ENCODE measurements at regions not wholly inside any gene's neighbourhood (a gene's known extent, or its start where the extent isn't known, plus 50 kb on each side); places are given as distances from the start of the nearest gene placed in this dataset.

DNA sequence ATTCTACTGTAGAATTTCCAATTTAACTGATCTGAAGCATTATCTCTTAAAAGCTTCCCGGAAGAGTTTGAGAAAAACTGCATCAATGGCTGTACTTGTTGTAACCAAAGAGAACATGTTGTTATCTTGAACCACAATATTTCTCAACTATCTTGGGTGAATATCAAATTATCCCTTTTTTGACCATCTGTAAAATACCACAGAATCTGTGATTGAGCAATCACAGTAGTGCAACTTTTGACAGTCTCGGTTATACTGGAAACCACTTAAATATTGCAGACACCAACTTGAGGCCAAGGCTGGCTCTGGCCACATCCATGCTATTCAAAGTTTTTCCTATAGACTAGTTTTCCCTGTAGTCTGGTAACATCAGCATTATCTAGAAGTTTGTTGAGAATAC lies 842.8 kb upstream of the EPHA6 start:
- DNase-seq (ENCODE audit: low read depth, low spot score), result no peak
- Mint-ChIP-seq H3K9me3 (peaks cover 2% of the 10 kb centered on the region), H3K4me3 (no peak overlapping the region), H3K36me3 (ENCODE audit: low read depth) (no peaks in the 10 kb centered on the region), H3K27me3 (ENCODE audit: low read depth) (no peaks in the 10 kb centered on the region), H3K27ac (ENCODE audit: unreplicated experiment) (no peak overlapping the region), H3K4me1 (no peaks in the 10 kb centered on the region)
- TF ChIP-seq, protein P1, sequence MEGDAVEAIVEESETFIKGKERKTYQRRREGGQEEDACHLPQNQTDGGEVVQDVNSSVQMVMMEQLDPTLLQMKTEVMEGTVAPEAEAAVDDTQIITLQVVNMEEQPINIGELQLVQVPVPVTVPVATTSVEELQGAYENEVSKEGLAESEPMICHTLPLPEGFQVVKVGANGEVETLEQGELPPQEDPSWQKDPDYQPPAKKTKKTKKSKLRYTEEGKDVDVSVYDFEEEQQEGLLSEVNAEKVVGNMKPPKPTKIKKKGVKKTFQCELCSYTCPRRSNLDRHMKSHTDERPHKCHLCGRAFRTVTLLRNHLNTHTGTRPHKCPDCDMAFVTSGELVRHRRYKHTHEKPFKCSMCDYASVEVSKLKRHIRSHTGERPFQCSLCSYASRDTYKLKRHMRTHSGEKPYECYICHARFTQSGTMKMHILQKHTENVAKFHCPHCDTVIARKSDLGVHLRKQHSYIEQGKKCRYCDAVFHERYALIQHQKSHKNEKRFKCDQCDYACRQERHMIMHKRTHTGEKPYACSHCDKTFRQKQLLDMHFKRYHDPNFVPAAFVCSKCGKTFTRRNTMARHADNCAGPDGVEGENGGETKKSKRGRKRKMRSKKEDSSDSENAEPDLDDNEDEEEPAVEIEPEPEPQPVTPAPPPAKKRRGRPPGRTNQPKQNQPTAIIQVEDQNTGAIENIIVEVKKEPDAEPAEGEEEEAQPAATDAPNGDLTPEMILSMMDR (conservative IDR thresholded peaks at IDR 0.05), result no peak

DNA sequence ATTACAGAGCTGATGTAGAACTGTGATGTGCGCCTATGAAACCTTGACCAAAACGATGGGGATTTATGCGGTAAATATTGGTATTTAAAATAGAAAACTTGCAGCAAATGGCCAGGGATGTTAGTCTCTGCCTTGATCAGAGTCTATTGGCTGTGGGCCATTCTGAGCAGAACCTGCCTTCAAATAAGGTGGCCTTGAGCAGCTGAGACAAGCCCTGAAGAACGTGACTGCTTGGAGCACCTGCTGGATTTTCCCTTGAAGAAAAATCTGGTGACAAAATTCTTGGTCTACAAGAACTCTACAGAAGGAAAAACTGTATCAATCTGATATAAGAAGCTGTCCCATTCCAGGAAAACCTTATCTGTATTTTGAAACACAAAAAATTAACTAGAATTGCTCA lies 820.1 kb upstream of the EPHA6 start:
- DNase-seq (ENCODE audit: low read depth, low spot score), result no peak
- H3K4me1 Mint-ChIP-seq, result no peaks in the 10 kb centered on the region
- H3K36me3 Mint-ChIP-seq (ENCODE audit: low read depth), result no peaks in the 10 kb centered on the region
- peaks cover 2% of the 10 kb centered on the region for H3K9me3 Mint-ChIP-seq
- no peaks in the 10 kb centered on the region for H3K27me3 Mint-ChIP-seq (ENCODE audit: low read depth)
- TF ChIP-seq, protein P1 (conservative IDR thresholded peaks at IDR 0.05), result no peak
- H3K4me3 Mint-ChIP-seq, result no peak overlapping the region
- H3K27ac Mint-ChIP-seq (ENCODE audit: unreplicated experiment), result no peak overlapping the region

DNA sequence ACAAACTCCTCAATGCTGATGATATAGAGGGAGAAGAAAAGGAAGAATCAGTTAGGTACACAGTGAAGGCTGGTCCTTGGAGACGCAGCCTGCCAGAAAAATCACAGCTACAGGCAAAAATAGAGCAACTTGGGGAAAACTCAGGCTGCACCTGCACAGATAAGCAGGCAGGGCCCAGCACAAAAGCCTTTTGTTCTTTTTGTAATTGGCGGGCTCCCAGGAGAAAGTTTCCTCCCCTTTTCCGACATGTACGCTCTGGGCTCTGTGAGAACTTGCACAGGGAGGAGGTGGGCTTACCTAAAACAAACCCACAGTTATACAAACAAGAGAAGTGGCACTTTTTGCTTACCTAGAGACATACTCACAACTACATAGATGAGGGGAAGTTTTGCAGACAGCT lies 813.4 kb upstream of the EPHA6 start:
- no peak for DNase-seq (ENCODE audit: low read depth, low spot score)
- H3K9me3 Mint-ChIP-seq, result peaks cover 10% of the 10 kb centered on the region
- no peaks in the 10 kb centered on the region for H3K4me1 Mint-ChIP-seq
- no peaks in the 10 kb centered on the region for H3K27me3 Mint-ChIP-seq (ENCODE audit: low read depth)
- no peak overlapping the region for H3K27ac Mint-ChIP-seq (ENCODE audit: unreplicated experiment)
- TF ChIP-seq, protein P1 (conservative IDR thresholded peaks at IDR 0.05), result no peak
- no peak overlapping the region for H3K4me3 Mint-ChIP-seq
- H3K36me3 Mint-ChIP-seq (ENCODE audit: low read depth), result peaks cover 2% of the 10 kb centered on the region

DNA sequence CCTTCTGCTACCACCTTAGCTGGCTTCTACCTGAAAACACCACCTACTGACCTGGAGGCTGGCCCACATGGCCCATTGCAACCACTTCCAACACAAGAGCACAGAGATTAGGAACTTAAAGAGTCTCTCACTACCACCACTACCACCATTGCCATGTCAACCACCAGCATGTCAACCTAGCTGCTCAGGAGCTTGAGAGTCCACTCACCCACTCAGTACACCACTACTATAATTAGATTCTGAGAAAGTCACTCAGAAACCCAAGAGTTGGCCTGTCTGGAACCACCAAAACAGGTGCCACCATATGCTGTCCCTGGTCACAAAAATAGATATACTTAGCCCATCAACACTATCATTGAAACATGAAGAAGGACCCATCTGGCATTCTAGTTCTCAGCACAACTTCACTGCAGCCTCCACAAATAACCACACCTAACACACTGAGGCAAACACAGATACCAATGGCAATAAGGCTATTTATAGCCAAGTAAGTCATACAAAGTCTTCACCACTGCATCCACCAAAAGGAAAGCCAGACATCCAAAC lies 806.7 kb upstream of the EPHA6 start:
- Mint-ChIP-seq H3K27ac (ENCODE audit: unreplicated experiment) (no peak overlapping the region), H3K9me3 (peaks cover 10% of the 10 kb centered on the region), H3K4me3 (no peak overlapping the region), H3K36me3 (ENCODE audit: low read depth) (no peaks in the 10 kb centered on the region), H3K4me1 (no peaks in the 10 kb centered on the region), H3K27me3 (ENCODE audit: low read depth) (no peaks in the 10 kb centered on the region)
- TF ChIP-seq, protein P1 (conservative IDR thresholded peaks at IDR 0.05), result no peak
- no peak for DNase-seq (ENCODE audit: low read depth, low spot score)

DNA sequence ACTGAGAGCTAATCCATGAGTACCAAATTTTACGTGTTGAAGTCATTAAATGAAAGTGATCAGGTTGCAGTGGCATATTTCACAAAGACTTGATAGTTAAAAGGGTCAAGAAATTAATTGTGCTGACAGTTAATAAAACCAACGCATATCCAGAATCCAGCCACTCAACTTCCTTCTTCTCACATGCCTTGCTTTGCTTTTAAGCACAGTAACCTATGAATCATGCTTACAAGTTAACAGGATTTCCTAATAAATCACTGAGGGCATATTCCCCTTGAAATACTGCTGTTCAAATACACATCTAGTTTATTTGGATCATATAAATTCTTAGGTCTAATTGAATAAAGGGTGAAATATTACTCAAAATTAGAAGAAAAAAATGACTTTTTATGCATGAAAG lies 801.5 kb upstream of the EPHA6 start:
- H3K27ac Mint-ChIP-seq (ENCODE audit: unreplicated experiment), result no peak overlapping the region
- H3K4me1 Mint-ChIP-seq, result peaks cover 12% of the 10 kb centered on the region
- TF ChIP-seq, protein P1 (conservative IDR thresholded peaks at IDR 0.05), result no peak
- no peaks in the 10 kb centered on the region for H3K36me3 Mint-ChIP-seq (ENCODE audit: low read depth)
- no peak for DNase-seq (ENCODE audit: low read depth, low spot score)
- H3K4me3 Mint-ChIP-seq, result no peak overlapping the region
- H3K27me3 Mint-ChIP-seq (ENCODE audit: low read depth), result no peaks in the 10 kb centered on the region
- H3K9me3 Mint-ChIP-seq, result peaks cover 5% of the 10 kb centered on the region

DNA sequence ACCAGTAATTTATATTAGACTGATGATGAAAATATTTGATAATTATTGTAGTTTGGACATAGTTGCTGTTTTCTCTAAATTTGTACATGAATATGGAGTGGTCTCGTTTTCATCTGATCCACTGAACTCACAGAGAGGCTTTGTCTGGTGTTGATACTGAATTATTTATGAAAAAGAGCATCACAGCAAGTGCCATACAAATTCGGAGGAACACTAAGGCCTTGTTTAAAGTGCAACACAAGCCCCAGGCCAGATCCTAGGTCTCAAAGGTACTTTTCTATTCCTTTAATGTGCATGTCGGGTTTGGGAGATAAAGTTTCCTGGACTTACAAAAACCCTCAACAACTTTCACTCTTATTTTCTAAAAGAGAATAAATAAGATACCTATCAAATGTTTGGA lies 796.8 kb upstream of the EPHA6 start:
- Mint-ChIP-seq H3K4me1 (peaks cover 12% of the 10 kb centered on the region), H3K27ac (ENCODE audit: unreplicated experiment) (no peak overlapping the region), H3K27me3 (ENCODE audit: low read depth) (no peaks in the 10 kb centered on the region), H3K9me3 (no peaks in the 10 kb centered on the region), H3K36me3 (ENCODE audit: low read depth) (no peaks in the 10 kb centered on the region), H3K4me3 (no peak overlapping the region)
- no peak for DNase-seq (ENCODE audit: low read depth, low spot score)
- TF ChIP-seq, protein P1 (conservative IDR thresholded peaks at IDR 0.05), result no peak

Data from neural crest cell (in vitro differentiated cells).